Stimulated activated naive CD8-positive, alpha-beta T cell treated with anti-CD3 and anti-CD28 coated beads, Interleukin-15, amount 100 ng/mL, for 72 hours (primary cell): ENCODE measurements at regions not wholly inside any gene's neighbourhood (a gene's known extent, or its start where the extent isn't known, plus 50 kb on each side); places are given as distances from the start of the nearest gene placed in this dataset.
"Not testable (repeated sequence)": the region's sequence is repeated elsewhere in the genome, so short reads cannot be mapped to it uniquely, and the experiment has no call there.

Experiments used
- ATAC-seq: fragments of 150-1000 bp; cut with Tn5 transposase; 2 replicates; pipeline ENCODE4 v1.10.0; 2021; ENCODE audit warnings: mild to moderate bottlenecking, moderate library complexity
- DNase-seq, 2 donors: peaks; one replicate each; pipeline ENCODE4 v3.0.0; 2021 to 2022
- H3K27ac Mint-ChIP-seq, 2 donors: one replicate each; pipeline ENCODE4 v1.8.0; 2022; ENCODE audit warnings: mild to moderate bottlenecking in 2 of 2, mixed read lengths in 2 of 2, moderate library complexity in 2 of 2
- H3K27me3 Mint-ChIP-seq: one replicate; pipeline ENCODE4 v1.8.0; 2022; ENCODE audit warnings: mixed read lengths
- H3K4me1 Mint-ChIP-seq: one replicate; pipeline ENCODE4 v1.8.0; 2022; ENCODE audit warnings: mild to moderate bottlenecking, mixed read lengths
- H3K4me3 Mint-ChIP-seq, 2 donors: one replicate each; pipeline ENCODE4 v1.8.0; 2022; ENCODE audit warnings: mild to moderate bottlenecking in 2 of 2, mixed read lengths in 2 of 2, moderate library complexity in 1 of 2
- H3K9me3 Mint-ChIP-seq, 2 donors: one replicate each; pipeline ENCODE4 v1.8.0; 2022; ENCODE audit warnings: mixed read lengths in 2 of 2

GRCh38 chr21:34213959-34214358, 140.6 kb downstream of the MRPS6 start:
- ATAC-seq (no peak), DNase-seq (no peak)
- Mint-ChIP-seq H3K9me3 (peaks cover 22 to 39% of the 10 kb centered on the region in 2 donors), H3K4me1 (no peaks in the 10 kb centered on the region), H3K27ac (no peak overlapping the region), H3K4me3 (no peak overlapping the region), H3K27me3 (no peaks in the 10 kb centered on the region)

DNA sequence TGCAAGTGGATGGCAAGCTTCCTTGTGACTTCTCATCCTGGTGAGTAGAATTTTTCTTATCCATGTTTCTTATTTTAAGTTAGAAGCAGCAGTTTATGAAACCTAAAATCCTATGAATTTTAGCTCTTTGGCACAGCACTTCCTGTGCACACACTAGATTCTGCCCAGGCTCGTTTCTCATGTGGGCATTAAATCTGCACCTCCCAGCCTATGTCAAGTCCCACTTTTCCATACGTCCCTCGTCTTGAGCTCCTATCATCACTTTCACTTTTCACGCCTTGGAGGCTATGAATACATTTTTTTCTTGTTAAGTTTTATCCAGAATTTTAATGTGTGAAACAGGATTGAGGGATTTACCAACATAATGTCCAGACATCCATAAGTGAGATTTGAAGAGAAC, 142.1 kb downstream of the MRPS6 start:
- no peak overlapping the region for H3K27ac Mint-ChIP-seq
- H3K4me1 Mint-ChIP-seq: peaks cover 7% of the 10 kb centered on the region
- H3K4me3 Mint-ChIP-seq: no peak overlapping the region
- H3K9me3 Mint-ChIP-seq: peaks cover 7 to 27% of the 10 kb centered on the region in 2 donors
- ATAC-seq (no peak), DNase-seq (no peak)
- no peaks in the 10 kb centered on the region for H3K27me3 Mint-ChIP-seq

- peaks cover 5 to 24% of the 10 kb centered on the region in 2 donors for H3K9me3 Mint-ChIP-seq
- peaks cover 13% of the 10 kb centered on the region for H3K4me1 Mint-ChIP-seq
- no peaks in the 10 kb centered on the region for H3K27me3 Mint-ChIP-seq
- no peak for DNase-seq
- no peak for ATAC-seq
- no peak overlapping the region for H3K27ac Mint-ChIP-seq
- no peak overlapping the region for H3K4me3 Mint-ChIP-seq
Observed at GRCh38 chr21:34215911-34216717, 142.7 kb downstream of the MRPS6 start.

DNA sequence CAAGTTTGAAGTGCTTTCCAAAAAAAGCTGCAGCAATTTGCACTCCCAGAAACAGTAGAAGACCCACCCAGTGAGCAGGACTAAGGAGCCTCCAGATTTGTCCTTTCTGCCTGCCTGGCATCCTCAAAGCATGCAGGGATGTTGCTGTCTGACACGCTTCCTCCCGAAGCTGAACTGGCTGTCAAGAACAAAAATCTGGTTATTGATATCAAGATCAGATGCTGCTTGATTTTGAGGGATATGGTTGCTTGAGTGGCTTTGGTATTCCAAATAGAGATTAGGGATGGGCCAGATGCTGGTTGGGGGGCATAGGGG, 143.3 kb downstream of the MRPS6 start:
- H3K4me3 Mint-ChIP-seq: no peak overlapping the region

GRCh38 chr21:34217263-34217662, 143.9 kb downstream of the MRPS6 start:
- ATAC-seq: no peak
- peaks cover 15% of the 10 kb centered on the region for H3K4me1 Mint-ChIP-seq
- peaks cover 5 to 17% of the 10 kb centered on the region in 2 donors for H3K9me3 Mint-ChIP-seq
- DNase-seq: no peak
- no peak overlapping the region for H3K4me3 Mint-ChIP-seq
- H3K27ac Mint-ChIP-seq: no peak overlapping the region
- H3K27me3 Mint-ChIP-seq: no peaks in the 10 kb centered on the region

More for the DNA sequence above, 143.3 kb downstream of the MRPS6 start:
- peaks cover 5 to 19% of the 10 kb centered on the region in 2 donors for H3K9me3 Mint-ChIP-seq
- no peak overlapping the region for H3K27ac Mint-ChIP-seq
- ATAC-seq: no peak
- H3K27me3 Mint-ChIP-seq: no peaks in the 10 kb centered on the region
- no peak for DNase-seq
- peaks cover 15% of the 10 kb centered on the region for H3K4me1 Mint-ChIP-seq

DNA sequence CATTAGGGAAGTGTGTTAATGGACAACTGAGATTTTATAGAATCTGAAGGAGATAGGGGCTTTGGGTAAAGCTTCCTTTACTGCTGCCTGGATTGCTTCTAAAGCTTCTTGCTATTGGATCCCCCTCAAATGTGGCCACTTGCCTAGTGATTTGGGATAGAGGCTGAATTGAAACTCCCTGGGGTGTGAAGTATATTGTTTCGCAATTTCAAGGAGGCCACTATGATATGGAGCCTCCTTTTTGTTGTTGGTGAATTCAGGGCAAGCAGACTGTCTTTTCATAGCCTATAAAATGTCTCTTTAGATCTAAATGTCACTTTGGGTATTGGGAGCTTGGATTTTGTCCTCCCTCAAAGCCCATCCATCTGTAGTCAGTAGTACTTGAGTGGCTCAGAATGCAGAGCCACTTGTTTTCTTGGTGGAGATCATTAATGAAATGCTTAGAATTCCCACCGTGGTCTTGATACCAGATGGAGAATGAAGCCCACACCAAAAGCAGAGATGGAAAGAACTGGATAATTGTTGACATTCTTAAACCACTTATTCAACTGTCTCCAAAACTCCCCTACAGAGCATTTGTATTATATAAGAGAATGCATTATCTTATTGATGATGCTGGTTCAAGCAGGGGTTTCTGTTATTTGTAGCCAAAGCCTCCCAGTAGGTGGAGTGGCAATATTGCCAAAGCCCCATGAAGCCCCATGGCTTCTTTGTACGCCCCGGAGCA, 144.3 kb upstream of the KCNE2 start:
- DNase-seq (no peak), ATAC-seq (no peak)
- Mint-ChIP-seq H3K4me1 (peaks cover 15% of the 10 kb centered on the region), H3K27ac (no peak overlapping the region), H3K9me3 (peaks cover 0 to 8% of the 10 kb centered on the region in 2 donors), H3K27me3 (no peaks in the 10 kb centered on the region), H3K4me3 (no peak overlapping the region)

GRCh38 chr21:34220556-34221195, 143.1 kb upstream of the KCNE2 start:
- no peaks in the 10 kb centered on the region for H3K27me3 Mint-ChIP-seq
- ATAC-seq: no peak
- H3K9me3 Mint-ChIP-seq: no peaks in the 10 kb centered on the region
- H3K4me3 Mint-ChIP-seq: no peak overlapping the region
- no peak for DNase-seq
- H3K27ac Mint-ChIP-seq: no peak overlapping the region
- peaks cover 15% of the 10 kb centered on the region for H3K4me1 Mint-ChIP-seq

DNA sequence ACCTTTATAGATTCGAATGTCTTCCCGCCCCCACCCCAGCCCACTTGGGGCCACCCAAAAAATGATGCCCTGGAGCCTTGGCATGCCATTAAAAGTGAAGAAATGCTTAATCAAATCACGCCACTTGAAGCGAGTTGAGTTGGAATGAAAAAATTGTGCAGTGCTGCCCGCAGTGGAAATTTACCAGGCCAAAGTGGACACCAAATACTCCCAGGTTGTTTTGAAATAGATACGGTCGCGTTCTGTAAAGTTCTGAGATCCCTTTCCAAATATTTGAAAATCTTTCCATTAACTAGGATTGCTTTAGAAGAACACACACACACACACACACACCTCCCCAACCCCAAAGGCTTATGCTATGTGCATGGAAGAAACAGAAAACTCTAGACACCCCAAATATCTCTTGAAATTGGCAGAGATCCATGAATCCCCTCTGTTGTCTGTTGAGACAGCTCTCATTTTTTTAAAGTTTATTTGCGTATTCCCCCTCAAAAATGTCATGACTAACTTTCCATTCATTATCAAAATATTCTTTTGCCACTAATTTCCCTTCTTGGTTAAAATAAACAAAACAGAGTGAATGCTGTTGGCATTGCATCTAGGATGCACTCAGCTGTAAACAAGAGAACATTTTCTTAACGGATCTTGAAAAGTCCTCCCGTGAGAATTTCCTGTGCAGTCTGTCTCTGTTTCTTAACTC, 142.3 kb upstream of the KCNE2 start:
- no peak overlapping the region for H3K4me3 Mint-ChIP-seq
- no peak overlapping the region for H3K27ac Mint-ChIP-seq
- H3K4me1 Mint-ChIP-seq: peaks cover 15% of the 10 kb centered on the region
- H3K9me3 Mint-ChIP-seq: no peaks in the 10 kb centered on the region
- DNase-seq (no peak), ATAC-seq (no peak)
- H3K27me3 Mint-ChIP-seq: no peaks in the 10 kb centered on the region

GRCh38 chr21:34222031-34222335, 141.8 kb upstream of the KCNE2 start:
- Mint-ChIP-seq H3K27me3 (no peaks in the 10 kb centered on the region), H3K4me3 (no peak overlapping the region), H3K9me3 (no peaks in the 10 kb centered on the region), H3K27ac (no peak overlapping the region), H3K4me1 (peaks cover 15% of the 10 kb centered on the region)
- no peak for ATAC-seq
- DNase-seq: no peak

GRCh38 chr21:34223376-34223775, 140.4 kb upstream of the KCNE2 start:
- Mint-ChIP-seq H3K27ac (peak overlapping the region in 1 of 2 donors; percentile 29), H3K27me3 (no peaks in the 10 kb centered on the region), H3K4me1 (peaks cover 15% of the 10 kb centered on the region), H3K4me3 (no peak overlapping the region), H3K9me3 (no peaks in the 10 kb centered on the region)
- DNase-seq (no peak), ATAC-seq (no peak)

DNA sequence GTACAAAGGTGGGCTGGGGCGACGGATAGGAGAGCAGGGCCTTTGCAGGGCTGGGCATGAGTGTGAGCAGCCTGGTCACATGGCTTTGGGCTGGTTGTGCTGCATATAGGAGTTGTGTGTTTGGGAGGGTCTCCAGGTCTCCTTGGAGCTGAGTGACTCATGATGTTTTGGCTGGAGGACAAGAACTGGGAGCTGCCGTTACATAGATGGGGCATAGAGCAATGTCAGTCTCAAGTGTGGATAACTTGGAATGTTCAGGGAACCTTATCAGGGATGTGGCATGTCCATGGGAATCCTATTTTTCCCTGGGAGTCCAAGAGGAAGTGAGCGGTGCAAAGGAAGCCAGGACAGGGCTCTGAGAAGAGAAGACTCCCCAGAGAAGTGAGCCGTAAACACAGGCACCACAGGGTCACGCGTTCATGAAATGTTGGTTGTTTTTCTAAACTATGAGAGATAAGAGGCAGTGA, 136.4 kb upstream of the KCNE2 start:
- no peaks in the 10 kb centered on the region for H3K4me1 Mint-ChIP-seq
- ATAC-seq (no peak), DNase-seq (no peak)
- H3K4me3 Mint-ChIP-seq: no peak overlapping the region
- no peaks in the 10 kb centered on the region for H3K27me3 Mint-ChIP-seq
- H3K27ac Mint-ChIP-seq: no peak overlapping the region
- H3K9me3 Mint-ChIP-seq: no peaks in the 10 kb centered on the region

DNA sequence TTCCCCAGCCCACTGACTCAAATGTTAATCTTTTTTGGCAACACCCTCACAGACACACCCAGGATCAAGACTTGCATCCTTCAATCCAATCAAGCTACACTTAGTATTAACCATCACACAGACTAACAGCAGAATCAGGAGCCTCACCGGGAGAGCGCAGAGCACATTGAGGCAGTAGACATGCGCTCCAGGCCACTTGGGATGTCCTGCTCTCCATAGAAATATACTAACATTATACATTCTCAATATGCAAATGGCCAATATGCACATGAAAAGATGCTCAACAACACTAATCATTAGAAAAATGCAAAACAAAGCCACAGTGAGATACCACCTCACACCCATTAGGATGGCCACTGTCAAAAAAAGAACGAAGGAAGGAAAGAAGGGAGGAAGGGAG, 135.0 kb upstream of the KCNE2 start:
- DNase-seq (no peak), ATAC-seq (no peak)
- Mint-ChIP-seq H3K4me1 (no peaks in the 10 kb centered on the region), H3K27me3 (no peaks in the 10 kb centered on the region), H3K27ac (no peak overlapping the region), H3K9me3 (no peaks in the 10 kb centered on the region), H3K4me3 (no peak overlapping the region)

DNA sequence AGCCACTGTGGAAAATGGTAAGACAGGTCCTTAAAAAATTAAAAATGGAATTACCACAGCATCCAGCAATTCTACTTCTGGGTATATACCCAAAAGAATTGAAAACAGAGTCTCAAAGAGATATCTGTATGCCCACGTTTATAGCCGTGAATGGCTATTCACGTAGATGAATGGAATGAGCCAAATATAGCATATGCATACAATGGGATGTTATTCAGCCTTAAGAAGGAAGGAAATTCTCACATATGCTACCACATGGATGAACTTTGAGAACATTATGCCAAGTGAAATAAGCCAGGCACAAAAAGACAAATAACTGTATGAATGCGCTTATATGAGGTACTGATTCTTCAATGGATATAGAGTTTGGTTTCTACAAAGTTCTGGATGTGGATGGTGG, 134.5 kb upstream of the KCNE2 start:
- no peak overlapping the region for H3K4me3 Mint-ChIP-seq
- H3K27ac Mint-ChIP-seq: no peak overlapping the region
- no peaks in the 10 kb centered on the region for H3K9me3 Mint-ChIP-seq
- no peaks in the 10 kb centered on the region for H3K27me3 Mint-ChIP-seq
- DNase-seq: no peak
- no peak for ATAC-seq
- H3K4me1 Mint-ChIP-seq: peaks cover 5% of the 10 kb centered on the region

GRCh38 chr21:34233741-34234140, 130.1 kb upstream of the KCNE2 start:
- not testable (repeated sequence) for H3K9me3 Mint-ChIP-seq, H3K27ac Mint-ChIP-seq, DNase-seq, H3K4me3 Mint-ChIP-seq, ATAC-seq
- Mint-ChIP-seq H3K27me3 (peaks cover 12% of the 10 kb centered on the region), H3K4me1 (peaks cover 11% of the 10 kb centered on the region)

- ATAC-seq (no peak), DNase-seq (no peak)
- peaks cover 11% of the 10 kb centered on the region for H3K4me1 Mint-ChIP-seq
- no peaks in the 10 kb centered on the region for H3K9me3 Mint-ChIP-seq
- no peak overlapping the region for H3K27ac Mint-ChIP-seq
- no peak overlapping the region for H3K4me3 Mint-ChIP-seq
- peaks cover 12% of the 10 kb centered on the region for H3K27me3 Mint-ChIP-seq
Observed at GRCh38 chr21:34235514-34235913, 128.3 kb upstream of the KCNE2 start.

DNA sequence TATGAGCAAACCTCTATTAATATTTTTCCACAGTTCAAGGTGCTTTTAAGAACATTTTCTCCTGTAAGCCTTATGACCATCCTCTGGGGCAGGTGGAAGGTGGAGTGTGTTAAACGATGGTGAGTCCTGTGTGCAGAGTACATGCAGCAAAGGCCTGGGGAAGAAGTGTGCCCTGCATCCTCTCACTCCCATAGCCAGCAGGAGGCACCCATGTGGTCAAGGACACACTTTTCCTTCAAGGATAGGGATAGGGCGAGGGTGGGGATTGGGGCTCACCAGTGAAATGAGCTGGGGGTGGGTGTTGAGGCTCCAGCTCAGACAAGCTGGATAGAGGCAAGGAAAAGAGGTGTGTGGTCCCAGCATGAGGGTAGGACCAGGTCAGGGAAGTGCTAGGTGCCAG, 120.8 kb upstream of the KCNE2 start:
- no peaks in the 10 kb centered on the region for H3K27me3 Mint-ChIP-seq
- H3K4me1 Mint-ChIP-seq: no peaks in the 10 kb centered on the region
- no peak for DNase-seq
- no peak for ATAC-seq
- peaks cover 0 to 6% of the 10 kb centered on the region in 2 donors for H3K9me3 Mint-ChIP-seq
- H3K27ac Mint-ChIP-seq: no peak overlapping the region
- no peak overlapping the region for H3K4me3 Mint-ChIP-seq
